IMR-90 (cell line): ENCODE measurements at regions not wholly inside any gene's neighbourhood (a gene's known extent, or its start where the extent isn't known, plus 50 kb on each side); places are given as distances from the start of the nearest gene placed in this dataset.

Experiments used
- ATAC-seq: fragments of 200-7000 bp; cut with Tn5 transposase; 2 replicates; pipeline ENCODE4 v1.9.1; 2020; ENCODE audit warnings: low read depth, mild to moderate bottlenecking, moderate library complexity
- BruUV-seq: library from RNA; stranded (reverse); fragments of 400-500 nt; replicated peaks from 2 replicates; lab custom pipeline; 2021; lab: Mats Ljungman, UMichigan
- CTCF ChIA-PET: fragments of 300-600 bp; formaldehyde crosslinking; extraction: SDS; loops from one replicate; lab custom pipeline; 2021; ENCODE audit warnings: antibody characterized with exemption; lab: Yijun Ruan, JAX
- POLR2A ChIA-PET: fragments of 300-600 bp; sonication (Branson Sonifier 250); formaldehyde crosslinking; loops from one replicate; lab custom pipeline; 2022; ENCODE audit warnings: antibody characterized with exemption; ENCODE audit not compliant: unreplicated experiment; lab: Charles Lee
- DNase-seq: peaks from one replicate; pipeline ENCODE4 v3.0.0; 2013
- H2AFZ ChIP-seq: replicated peaks from 2 replicates; pipeline ENCODE3; 2013; ENCODE audit warnings: low read length, mild to moderate bottlenecking; ENCODE audit not compliant: poor library complexity
- H2AK5ac ChIP-seq: 2 replicates; pipeline ENCODE4 v1.6.1; 2013; ENCODE audit warnings: low read depth, low read length, inconsistent platforms
- H2AK9ac ChIP-seq: replicated peaks from 2 replicates; pipeline ENCODE3; 2013; ENCODE audit warnings: mild to moderate bottlenecking, low read depth, low read length, moderate library complexity; ENCODE audit not compliant: poor library complexity
- H2BK120ac ChIP-seq: 2 replicates; pipeline ENCODE4 v1.6.1; 2013; ENCODE audit warnings: low read depth, low read length, inconsistent platforms
- H2BK15ac ChIP-seq: 3 replicates; pipeline ENCODE4 v1.6.1; 2013; ENCODE audit warnings: low read depth, low read length, inconsistent platforms
- H2BK20ac ChIP-seq: 2 replicates; pipeline ENCODE4 v1.6.1; 2013; ENCODE audit warnings: low read depth, mild to moderate bottlenecking, inconsistent platforms, low read length, moderate library complexity
- H2BK5ac ChIP-seq: 2 replicates; pipeline ENCODE4 v1.6.1; 2013; ENCODE audit warnings: mild to moderate bottlenecking, low read depth, low read length, inconsistent platforms; ENCODE audit not compliant: poor library complexity, severe bottlenecking
- H3K14ac ChIP-seq: replicated peaks from 2 replicates; pipeline ENCODE4 v1.6.1; 2013; ENCODE audit warnings: low read depth, low read length, inconsistent platforms
- H3K18ac ChIP-seq: 2 replicates; pipeline ENCODE4 v1.6.1; 2013; ENCODE audit warnings: low read depth, low read length, control low read depth
- H3K23ac ChIP-seq: 2 replicates; pipeline ENCODE4 v1.6.1; 2013; ENCODE audit warnings: low read depth, low read length, inconsistent platforms
- H3K27ac ChIP-seq: 2 replicates; pipeline ENCODE4 v1.5.1; 2013; ENCODE audit warnings: mild to moderate bottlenecking, control low read depth, low read length; ENCODE audit not compliant: insufficient read depth
- H3K27me3 ChIP-seq: 2 replicates; pipeline ENCODE4 v1.6.1; 2013; ENCODE audit warnings: low read length; ENCODE audit not compliant: control insufficient read depth, insufficient read depth
- H3K36me3 ChIP-seq: 2 replicates; pipeline ENCODE4 v1.6.1; 2013; ENCODE audit warnings: low read length, mixed read lengths; ENCODE audit not compliant: control insufficient read depth, insufficient read depth
- H3K4ac ChIP-seq: 2 replicates; pipeline ENCODE4 v1.6.1; 2013; ENCODE audit warnings: low read depth, low read length, inconsistent platforms
- H3K4me1 ChIP-seq: 2 replicates; pipeline ENCODE4 v1.6.1; 2013; ENCODE audit warnings: low read length, mixed read lengths; ENCODE audit not compliant: control insufficient read depth, insufficient read depth
- H3K4me2 ChIP-seq: 2 replicates; pipeline ENCODE4 v1.6.1; 2013; ENCODE audit warnings: low read depth, mild to moderate bottlenecking, control low read depth, low read length, moderate library complexity
- H3K4me3 ChIP-seq: 2 replicates; pipeline ENCODE4 v1.5.1; 2013; ENCODE audit warnings: low read depth, mild to moderate bottlenecking, control low read depth, low read length, moderate library complexity; ENCODE audit not compliant: insufficient read depth
- H3K56ac ChIP-seq: 2 replicates; pipeline ENCODE4 v1.6.1; 2013; ENCODE audit warnings: low read length, inconsistent platforms; ENCODE audit not compliant: insufficient read depth; ENCODE audit errors: extremely low read depth
- H3K79me1 ChIP-seq, 2 experiments: 2 replicates each; pipeline ENCODE4 v1.6.1; 2013; ENCODE audit warnings: low read length in 2 of 2, inconsistent platforms in 1 of 2, low read depth in 1 of 2
- H3K9ac ChIP-seq: 2 replicates; pipeline ENCODE4 v1.6.1; 2013; ENCODE audit warnings: low read depth, low read length, control low read depth
- H3K9me1 ChIP-seq: 2 replicates; pipeline ENCODE4 v1.6.1; 2013; ENCODE audit warnings: low read length, inconsistent platforms; ENCODE audit not compliant: insufficient read depth
- H3K9me3 ChIP-seq: 2 replicates; pipeline ENCODE4 v1.6.1; 2013; ENCODE audit warnings: low read length; ENCODE audit not compliant: control insufficient read depth, insufficient read depth
- H4K20me1 ChIP-seq: 2 replicates; pipeline ENCODE4 v1.6.1; 2013; ENCODE audit warnings: low read length, inconsistent platforms; ENCODE audit not compliant: insufficient read depth
- H4K5ac ChIP-seq: 2 replicates; pipeline ENCODE4 v1.6.1; 2013; ENCODE audit warnings: mild to moderate bottlenecking, low read depth, low read length, control low read depth
- H4K8ac ChIP-seq, 2 experiments: 2 replicates each; pipeline ENCODE4 v1.6.1; 2013; ENCODE audit warnings: low read depth in 2 of 2, low read length in 2 of 2, control low read depth in 1 of 2, inconsistent platforms in 1 of 2
- H4K91ac ChIP-seq: 2 replicates; pipeline ENCODE4 v1.6.1; 2013; ENCODE audit warnings: low read depth, low read length, inconsistent platforms; ENCODE audit not compliant: insufficient read depth
- BHLHE40 ChIP-seq: fragments of 150-350 bp; IDR thresholded peaks from 2 replicates; pipeline ENCODE4 v1.6.1; 2016; ENCODE audit warnings: mild to moderate bottlenecking, low read depth, low read length
- CEBPB ChIP-seq: IDR thresholded peaks from 2 replicates; pipeline ENCODE4 v1.6.1; 2012; ENCODE audit warnings: low read depth, low read length, improper control_type of control experiment
- CHD1 ChIP-seq: IDR thresholded peaks from 2 replicates; pipeline ENCODE4 v1.6.1; 2012; ENCODE audit warnings: low read depth, low read length, improper control_type of control experiment
- CTCF ChIP-seq: conservative IDR thresholded peaks from 2 replicates; pipeline ENCODE4 v1.5.1; 2012; ENCODE audit warnings: mild to moderate bottlenecking, low read depth, low read length, improper control_type of control experiment
- ELK1 ChIP-seq: fragments of 150-350 bp; IDR thresholded peaks from 2 replicates; pipeline ENCODE4 v1.6.1; 2016; ENCODE audit warnings: low read depth, mild to moderate bottlenecking, low read length, moderate library complexity, borderline replicate concordance
- FOS ChIP-seq: fragments of 150-350 bp; IDR thresholded peaks from 2 replicates; pipeline ENCODE4 v1.6.1; 2016; ENCODE audit warnings: low read depth, low read length
- MAFK ChIP-seq: IDR thresholded peaks from 2 replicates; pipeline ENCODE4 v1.6.1; 2012; ENCODE audit warnings: low read depth, low read length, improper control_type of control experiment
- MAZ ChIP-seq: IDR thresholded peaks from 2 replicates; pipeline ENCODE4 v1.6.1; 2012; ENCODE audit warnings: low read depth, mild to moderate bottlenecking, low read length, improper control_type of control experiment, moderate library complexity, borderline replicate concordance
- MXI1 ChIP-seq: IDR thresholded peaks from 2 replicates; pipeline ENCODE4 v1.6.1; 2012; ENCODE audit warnings: low read depth, mild to moderate bottlenecking, low read length, moderate library complexity, borderline replicate concordance
- NFE2L2 ChIP-seq: fragments of 150-350 bp; IDR thresholded peaks from 2 replicates; pipeline ENCODE4 v1.6.1; 2016; ENCODE audit warnings: low read depth, mild to moderate bottlenecking, low read length
- POLR2A ChIP-seq: IDR thresholded peaks from 2 replicates; pipeline ENCODE4 v1.6.1; 2012; ENCODE audit warnings: mild to moderate bottlenecking, low read depth, low read length
- RAD21 ChIP-seq: IDR thresholded peaks from 2 replicates; pipeline ENCODE4 v1.6.1; 2012; ENCODE audit warnings: low read length, improper control_type of control experiment
- RCOR1 ChIP-seq: IDR thresholded peaks from 2 replicates; pipeline ENCODE4 v1.6.1; 2012; ENCODE audit warnings: mild to moderate bottlenecking, low read length, improper control_type of control experiment; ENCODE audit not compliant: insufficient replicate concordance
- RFX5 ChIP-seq: IDR thresholded peaks from 2 replicates; pipeline ENCODE4 v1.8.0; 2012; ENCODE audit warnings: low read depth, mild to moderate bottlenecking, low read length, moderate library complexity
- SMC3 ChIP-seq: fragments of 150-350 bp; IDR thresholded peaks from 2 replicates; pipeline ENCODE4 v1.6.1; 2016; ENCODE audit warnings: low read depth, mild to moderate bottlenecking, antibody characterized with exemption, low read length, moderate library complexity
- USF2 ChIP-seq: fragments of 150-350 bp; IDR thresholded peaks from 2 replicates; pipeline ENCODE4 v1.6.1; 2017; ENCODE audit warnings: mild to moderate bottlenecking, antibody characterized with exemption, low read length, low read depth
- WGBS, 2 experiments: methylation state at CpG; one replicate each; pipeline versions ENCODE4 v1.1.5 to v1.1.7; 2013; ENCODE audit warnings: missing lambda C conversion rate in 2 of 2; ENCODE audit not compliant: insufficient read length in 1 of 2; ENCODE audit errors: extremely low coverage in 2 of 2; 5-methylcytosine and 5-hydroxymethylcytosine counted together
- dilution Hi-C: fragments of 300-500 bp; cut with HindIII; formaldehyde crosslinking; loops from one replicate; pipeline ENCODE4 v1.14.3; 2018; ENCODE audit warnings: low sequenced_read_pairs; ENCODE audit not compliant: unreplicated experiment
- in situ Hi-C: fragments of 300-500 bp; cut with MboI; formaldehyde crosslinking; loops from 3 replicates; pipeline ENCODE4 v1.14.3; 2019; ENCODE audit warnings: low sequenced_read_pairs, inconsistent platforms, mixed read lengths
- intact Hi-C: fragments of 100-400 bp; cut with micrococcal nuclease; formaldehyde crosslinking; loops from 2 replicates; pipeline ENCODE4 v1.10.0; 2022

GRCh38 chr20:5688431-5688972 is 61.7 kb upstream of the SHLD1 start:
- H3K4me2 ChIP-seq: no peak overlapping the region
- H3K36me3 ChIP-seq: no peaks in the 10 kb centered on the region
- no peaks in the 10 kb centered on the region for H4K20me1 ChIP-seq
- H3K9ac ChIP-seq: no peak overlapping the region
- H3K79me1 ChIP-seq: no peaks in the 10 kb centered on the region
- no peak overlapping the region for H3K14ac ChIP-seq
- no peak overlapping the region for H4K8ac ChIP-seq
- H4K91ac ChIP-seq: no peak overlapping the region
- no peak overlapping the region for H3K4ac ChIP-seq
- H3K9me3 ChIP-seq: no peaks in the 10 kb centered on the region
- no peak overlapping the region for H3K23ac ChIP-seq
- ATAC-seq: no peak
- no peak overlapping the region for H2BK20ac ChIP-seq
- dilution Hi-C loops: no loop called here
- no peak overlapping the region for H2AK9ac ChIP-seq
- H3K4me3 ChIP-seq: no peak overlapping the region
- H3K18ac ChIP-seq: no peak overlapping the region
- CTCF ChIA-PET: no interaction called here
- no peak overlapping the region for H4K5ac ChIP-seq
- 0 out of 2 replicates have a peak, but pooled peaks cover 3% of the 10 kb centered on the region for H3K9me1 ChIP-seq
- H2BK5ac ChIP-seq: no peak overlapping the region
- no peak overlapping the region for H3K27ac ChIP-seq
- H2AFZ ChIP-seq: peak overlapping the region; percentile 24
- no peak overlapping the region for H2BK15ac ChIP-seq
- WGBS, 2 experiments: 80% methylated on average over 5 of the region's 12 CpGs; no CpG with 5 or more reads in 1 of the 2 experiments
- no peak for DNase-seq
- intact Hi-C loops: no loop called here
- in situ Hi-C loops: no loop called here
- H3K56ac ChIP-seq: no peak overlapping the region
- POLR2A ChIA-PET: no interaction called here
- peak overlapping the region; percentile 23; the same call in 1 of the 2 replicates for H2AK5ac ChIP-seq
- no peaks in the 10 kb centered on the region for H3K27me3 ChIP-seq
- no peaks in the 10 kb centered on the region for H3K4me1 ChIP-seq
- BruUV-seq: no TSS peak
- TF ChIP-seq CTCF: no peak
- no peak for TF ChIP-seq CEBPB
- no peak for TF ChIP-seq RAD21
- no peak for TF ChIP-seq SMC3
- no peak for TF ChIP-seq USF2
- no peak for TF ChIP-seq MXI1
- TF ChIP-seq MAZ: no peak
- TF ChIP-seq RCOR1: no peak
- no peak for TF ChIP-seq FOS
- TF ChIP-seq NFE2L2: no peak
- TF ChIP-seq POLR2A: no peak
- no peak for TF ChIP-seq BHLHE40
- TF ChIP-seq CHD1: no peak
- TF ChIP-seq RFX5: no peak
- no peak for TF ChIP-seq ELK1
- TF ChIP-seq MAFK: no peak
- H2BK120ac ChIP-seq: no peak overlapping the region
